Caco-2 (cell line): ENCODE measurements at regions not wholly inside any gene's neighbourhood (a gene's known extent, or its start where the extent isn't known, plus 50 kb on each side); places are given as distances from the start of the nearest gene placed in this dataset.

ENCODE experiments used
- BruUV-seq: library from RNA; stranded (reverse); fragments of 400-500 nt; replicated peaks from 2 replicates; lab custom pipeline; 2021; lab: Mats Ljungman, UMichigan
- CTCF ChIA-PET: fragments of 300-600 bp; sonication (Branson Sonifier 250); formaldehyde crosslinking; loops from one replicate; lab custom pipeline; 2022; ENCODE audit warnings: antibody characterized with exemption; lab: Charles Lee
- POLR2A ChIA-PET: fragments of 300-600 bp; sonication (Branson Sonifier 250); formaldehyde crosslinking; loops from one replicate; lab custom pipeline; 2022; ENCODE audit warnings: antibody characterized with exemption; lab: Charles Lee
- DNase-seq, 2 experiments: peaks; one replicate each; pipeline versions ENCODE4 v3.0.0 to v3.0.0-alpha.2; 2020 to 2022
- H3K27me3 ChIP-seq: replicated peaks from 2 replicates; pipeline ENCODE4 v1.6.0; 2011; ENCODE audit warnings: low read length; ENCODE audit not compliant: control insufficient read depth, insufficient read depth
- H3K36me3 ChIP-seq: 2 replicates; pipeline ENCODE4 v1.5.1; 2011; ENCODE audit warnings: low read length; ENCODE audit not compliant: control insufficient read depth, insufficient read depth
- H3K4me1 ChIP-seq: fragments of 250-450 bp; sonication (Bioruptor Pico); 2 replicates; pipeline ENCODE4 v1.5.1; 2020; ENCODE audit warnings: mild to moderate bottlenecking
- H3K4me3 ChIP-seq: 2 replicates; pipeline ENCODE4 v1.5.1; 2011; ENCODE audit warnings: low read depth, mild to moderate bottlenecking, control low read depth, low read length
- H3K9me3 ChIP-seq: fragments of 250-450 bp; sonication (Bioruptor Pico); 2 replicates; pipeline ENCODE4 v1.5.1; 2020; ENCODE audit warnings: mild to moderate bottlenecking, moderate library complexity
- H3K27ac Mint-ChIP-seq: one replicate; pipeline ENCODE4 v1.8.0; 2022; ENCODE audit warnings: mixed read lengths; ENCODE audit not compliant: unreplicated experiment
- H3K27me3 Mint-ChIP-seq: one replicate; pipeline ENCODE4 v1.8.0; 2022; ENCODE audit warnings: mixed read lengths; ENCODE audit not compliant: insufficient read depth, unreplicated experiment
- H3K36me3 Mint-ChIP-seq: one replicate; pipeline ENCODE4 v1.8.0; 2022; ENCODE audit warnings: mild to moderate bottlenecking, mixed read lengths; ENCODE audit not compliant: insufficient read depth, unreplicated experiment
- H3K4me1 Mint-ChIP-seq: one replicate; pipeline ENCODE4 v1.8.0; 2022; ENCODE audit warnings: low read depth, mixed read lengths; ENCODE audit not compliant: unreplicated experiment
- H3K4me3 Mint-ChIP-seq: one replicate; pipeline ENCODE4 v1.8.0; 2022; ENCODE audit warnings: mild to moderate bottlenecking, moderate library complexity, mixed read lengths; ENCODE audit not compliant: unreplicated experiment
- H3K9me3 Mint-ChIP-seq: one replicate; pipeline ENCODE4 v1.8.0; 2022; ENCODE audit warnings: mixed read lengths; ENCODE audit not compliant: unreplicated experiment
- CTCF ChIP-seq, 2 experiments: fragments of 200-600 bp in 1 of 2; IDR thresholded peaks; 1 replicate in 1 of 2; 2 replicates in 1 of 2; pipeline versions ENCODE4 v1.5.1 to v1.8.0; 2011 to 2022; ENCODE audit warnings: antibody characterized with exemption in 1 of 2, control low read depth in 1 of 2, inconsistent platforms in 1 of 2, low read depth in 1 of 2, low read length in 1 of 2, mild to moderate bottlenecking in 1 of 2, moderate library complexity in 1 of 2; ENCODE audit not compliant: insufficient read depth in 1 of 2, severe bottlenecking in 1 of 2, unreplicated experiment in 1 of 2
- intact Hi-C: fragments of 100-400 bp; cut with micrococcal nuclease; formaldehyde crosslinking; loops from one replicate; pipeline ENCODE4 v1.10.0; 2022; ENCODE audit not compliant: unreplicated experiment

DNA sequence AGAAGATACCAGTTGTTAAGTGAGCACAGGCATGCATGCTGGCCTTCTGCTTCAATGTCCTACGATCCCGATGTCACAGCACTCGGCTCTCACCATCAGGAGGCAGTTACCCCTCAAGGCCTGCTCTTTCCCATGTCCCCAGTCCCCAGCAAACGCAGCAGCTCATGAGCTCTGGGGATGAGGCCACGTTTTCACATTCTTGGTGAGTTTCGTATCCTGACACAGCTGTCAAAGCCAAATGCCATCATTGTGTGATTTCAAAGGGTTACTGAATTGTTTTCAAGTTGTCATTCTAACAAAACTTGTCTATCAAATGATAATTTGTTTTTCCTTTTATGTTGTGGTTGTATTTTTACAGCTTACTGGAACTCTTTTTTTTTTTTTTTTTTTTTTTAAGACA, 226.9 kb upstream of the KCNG1 start:
- H3K4me3 Mint-ChIP-seq: no peak overlapping the region
- Histone ChIP-seq H3K9me3 (peaks cover 14% of the 10 kb centered on the region), H3K4me3 (no peak overlapping the region), H3K4me1 (no peaks in the 10 kb centered on the region), H3K27me3 (no peaks in the 10 kb centered on the region), H3K36me3 (no peaks in the 10 kb centered on the region)
- ChIA-PET CTCF (no interaction called here), POLR2A (no interaction called here)
- H3K27ac Mint-ChIP-seq: no peak overlapping the region
- H3K9me3 Mint-ChIP-seq: peaks cover 17% of the 10 kb centered on the region
- intact Hi-C loops: no loop called here
- H3K4me1 Mint-ChIP-seq: no peaks in the 10 kb centered on the region
- no peak for TF ChIP-seq CTCF (IDR thresholded peaks at IDR 0.05; ENCODE audit: insufficient read depth in 1 of 2, low read depth in 1 of 2, low read length in 1 of 2, severe bottlenecking in 1 of 2, unreplicated experiment in 1 of 2)
- H3K36me3 Mint-ChIP-seq: no peaks in the 10 kb centered on the region
- no TSS peak for BruUV-seq
- DNase-seq: no peak
- H3K27me3 Mint-ChIP-seq: peaks cover 8% of the 10 kb centered on the region

GRCh38 chr20:51249215-51249614, 226.3 kb upstream of the KCNG1 start:
- intact Hi-C loops: no loop called here
- TF ChIP-seq CTCF (IDR thresholded peaks at IDR 0.05; ENCODE audit: insufficient read depth in 1 of 2, low read depth in 1 of 2, low read length in 1 of 2, severe bottlenecking in 1 of 2, unreplicated experiment in 1 of 2): no peak
- Histone ChIP-seq H3K9me3 (peaks cover 14% of the 10 kb centered on the region), H3K36me3 (no peaks in the 10 kb centered on the region), H3K4me1 (no peaks in the 10 kb centered on the region), H3K27me3 (no peaks in the 10 kb centered on the region), H3K4me3 (no peak overlapping the region)
- H3K4me1 Mint-ChIP-seq: no peaks in the 10 kb centered on the region
- no peak overlapping the region for H3K4me3 Mint-ChIP-seq
- ChIA-PET CTCF (no interaction called here), POLR2A (no interaction called here)
- peaks cover 17% of the 10 kb centered on the region for H3K9me3 Mint-ChIP-seq
- peaks cover 8% of the 10 kb centered on the region for H3K27me3 Mint-ChIP-seq
- no peak for DNase-seq
- H3K36me3 Mint-ChIP-seq: no peaks in the 10 kb centered on the region
- H3K27ac Mint-ChIP-seq: no peak overlapping the region
- no TSS peak for BruUV-seq

DNA sequence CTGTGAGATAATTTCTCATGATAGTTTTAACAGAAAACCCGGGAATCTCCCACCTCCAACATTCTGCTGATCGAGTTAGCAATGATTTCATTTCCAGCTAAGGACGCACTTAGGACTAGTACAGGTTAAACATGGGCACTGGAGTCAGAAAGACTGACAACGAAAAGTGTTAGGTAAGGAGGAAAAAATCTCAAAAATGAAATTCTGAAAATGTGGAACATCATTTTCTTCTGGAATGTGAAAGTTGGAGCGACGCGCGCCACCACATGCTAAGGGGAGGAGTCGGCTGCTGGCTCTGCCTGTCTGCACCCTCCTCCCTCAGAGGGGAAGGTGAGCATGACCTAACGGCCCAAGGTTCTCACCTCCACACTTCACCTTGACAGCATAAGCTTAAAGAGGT, 221.6 kb upstream of the KCNG1 start:
- no peaks in the 10 kb centered on the region for H3K36me3 ChIP-seq
- Mint-ChIP-seq H3K4me1 (no peaks in the 10 kb centered on the region), H3K9me3 (peaks cover 32% of the 10 kb centered on the region), H3K36me3 (no peaks in the 10 kb centered on the region), H3K4me3 (no peak overlapping the region), H3K27me3 (peaks cover 19% of the 10 kb centered on the region), H3K27ac (no peak overlapping the region)
- CTCF ChIA-PET: interaction anchor here (1.0 kb wide), 1 partner anchor 14 kb away, joined by 3 read pairs; no protein-coding TSS in a partner anchor
- no peaks in the 10 kb centered on the region for H3K27me3 ChIP-seq
- POLR2A ChIA-PET: no interaction called here
- H3K4me3 ChIP-seq: no peak overlapping the region
- peaks cover 20% of the 10 kb centered on the region for H3K9me3 ChIP-seq
- intact Hi-C loops: no loop called here
- BruUV-seq: no TSS peak
- no peaks in the 10 kb centered on the region for H3K4me1 ChIP-seq
- TF ChIP-seq CTCF (IDR thresholded peaks at IDR 0.05; ENCODE audit: insufficient read depth in 1 of 2, low read depth in 1 of 2, low read length in 1 of 2, severe bottlenecking in 1 of 2, unreplicated experiment in 1 of 2): no peak
- DNase-seq: no peak
